MM.1S (cell line): ENCODE measurements at regions not wholly inside any gene's neighbourhood (a gene's known extent, or its start where the extent isn't known, plus 50 kb on each side); places are given as distances from the start of the nearest gene placed in this dataset.

Experiments
- EZH2 ChIP-seq: fragments of 300-600 bp; sonication (generic); optimal IDR thresholded peaks from 2 replicates; pipeline ENCODE3; 2017; ENCODE audit warnings: low read depth, mild to moderate bottlenecking, antibody characterized with exemption, low read length, mixed read lengths
- EZH2phosphoT487 ChIP-seq: fragments of 300-600 bp; sonication (generic); IDR thresholded peaks from 2 replicates; pipeline ENCODE4 v1.6.1; 2018; ENCODE audit warnings: antibody characterized with exemption, low read length
- TF ChIP-seq, protein P1 (sequence below): fragments of 300-600 bp; sonication (generic); IDR thresholded peaks from 2 replicates; pipeline ENCODE4 v1.5.1; 2016; ENCODE audit warnings: antibody characterized with exemption, low read length, mixed read lengths

DNA sequence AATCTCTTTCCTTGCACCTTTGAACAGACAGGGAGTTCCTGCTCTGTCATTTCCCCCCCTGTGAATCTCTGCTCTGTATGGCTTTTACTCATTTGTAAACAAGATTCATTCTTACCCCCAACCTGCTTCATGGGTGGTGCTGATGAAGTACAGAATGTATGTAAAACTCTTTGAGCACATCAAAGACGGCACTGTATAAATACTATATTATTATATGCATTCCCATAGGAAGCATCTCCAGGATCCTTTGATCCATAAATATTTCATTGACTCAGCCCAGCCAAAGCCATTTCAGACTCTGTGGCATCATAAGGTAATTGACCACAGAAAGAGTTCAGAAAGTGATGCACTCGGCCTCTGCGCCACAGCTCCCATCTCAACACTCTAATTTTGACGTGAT, 208.7 kb downstream of the EFNB2 start:
- no peak for TF ChIP-seq EZH2phosphoT487
- TF ChIP-seq, protein P1, sequence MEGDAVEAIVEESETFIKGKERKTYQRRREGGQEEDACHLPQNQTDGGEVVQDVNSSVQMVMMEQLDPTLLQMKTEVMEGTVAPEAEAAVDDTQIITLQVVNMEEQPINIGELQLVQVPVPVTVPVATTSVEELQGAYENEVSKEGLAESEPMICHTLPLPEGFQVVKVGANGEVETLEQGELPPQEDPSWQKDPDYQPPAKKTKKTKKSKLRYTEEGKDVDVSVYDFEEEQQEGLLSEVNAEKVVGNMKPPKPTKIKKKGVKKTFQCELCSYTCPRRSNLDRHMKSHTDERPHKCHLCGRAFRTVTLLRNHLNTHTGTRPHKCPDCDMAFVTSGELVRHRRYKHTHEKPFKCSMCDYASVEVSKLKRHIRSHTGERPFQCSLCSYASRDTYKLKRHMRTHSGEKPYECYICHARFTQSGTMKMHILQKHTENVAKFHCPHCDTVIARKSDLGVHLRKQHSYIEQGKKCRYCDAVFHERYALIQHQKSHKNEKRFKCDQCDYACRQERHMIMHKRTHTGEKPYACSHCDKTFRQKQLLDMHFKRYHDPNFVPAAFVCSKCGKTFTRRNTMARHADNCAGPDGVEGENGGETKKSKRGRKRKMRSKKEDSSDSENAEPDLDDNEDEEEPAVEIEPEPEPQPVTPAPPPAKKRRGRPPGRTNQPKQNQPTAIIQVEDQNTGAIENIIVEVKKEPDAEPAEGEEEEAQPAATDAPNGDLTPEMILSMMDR = no peak
- no peak for TF ChIP-seq EZH2
